Prostate gland (tissue), 2 donors: ENCODE measurements at regions not wholly inside any gene's neighbourhood (a gene's known extent, or its start where the extent isn't known, plus 50 kb on each side); places are given as distances from the start of the nearest gene placed in this dataset.

Experiments used
- DNase-seq: peaks from one replicate; pipeline ENCODE4 v3.0.0-alpha.2; 2019; ENCODE audit warnings: low spot score
- H3K27ac ChIP-seq, 2 donors: fragments of 200-600 bp; sonication (generic); 2 replicates each; pipeline ENCODE4 v1.5.1; 2017 to 2019
- H3K27me3 ChIP-seq: fragments of 200-600 bp; sonication (generic); replicated peaks from 2 replicates; pipeline ENCODE4 v1.5.1; 2019; ENCODE audit not compliant: insufficient read depth
- H3K36me3 ChIP-seq, 2 donors: fragments of 200-600 bp; sonication (generic); 1 replicate in 1 of 2; 2 replicates in 1 of 2; pipeline versions ENCODE4 v1.5.1 to v1.8.1; 2017 to 2019
- H3K4me1 ChIP-seq: fragments of 200-600 bp; sonication (generic); replicated peaks from 2 replicates; pipeline ENCODE4 v1.5.1; 2019
- H3K4me3 ChIP-seq, 2 donors: fragments of 200-600 bp; sonication (generic); 2 replicates each; pipeline ENCODE4 v1.5.1; 2017 to 2019
- H3K9me3 ChIP-seq: fragments of 200-600 bp; sonication (generic); 2 replicates; pipeline ENCODE4 v1.5.1; 2017
- POLR2A ChIP-seq: fragments of 450-650 bp; IDR thresholded peaks from one replicate; pipeline ENCODE4 v1.6.1; 2016; ENCODE audit warnings: antibody characterized with exemption, mild to moderate bottlenecking
- POLR2AphosphoS5 ChIP-seq: sonication (generic); formaldehyde crosslinking; IDR thresholded peaks from one replicate; pipeline ENCODE4 v1.6.1; 2017; ENCODE audit warnings: antibody characterized with exemption
- WGBS: methylation state at CpG from one replicate; pipeline ENCODE4 v1.1.5; 2018; 5-methylcytosine and 5-hydroxymethylcytosine counted together
- intact Hi-C: fragments of 100-400 bp; cut with DNase I; formaldehyde crosslinking; loops from one replicate; pipeline ENCODE4 v1.14.2; 2022
- TF ChIP-seq, protein P1 (sequence below), 4 experiments: fragments of 200-600 bp in 2 of 4; fragments of 450-650 bp in 2 of 4; sonication (generic) in 2 of 4; IDR thresholded peaks; 1 replicate in 3 of 4; 2 replicates in 1 of 4; pipeline ENCODE4 v1.5.1; 2016 to 2019; ENCODE audit warnings: antibody characterized with exemption in 4 of 4, mild to moderate bottlenecking in 2 of 4, moderate library complexity in 2 of 4

DNA sequence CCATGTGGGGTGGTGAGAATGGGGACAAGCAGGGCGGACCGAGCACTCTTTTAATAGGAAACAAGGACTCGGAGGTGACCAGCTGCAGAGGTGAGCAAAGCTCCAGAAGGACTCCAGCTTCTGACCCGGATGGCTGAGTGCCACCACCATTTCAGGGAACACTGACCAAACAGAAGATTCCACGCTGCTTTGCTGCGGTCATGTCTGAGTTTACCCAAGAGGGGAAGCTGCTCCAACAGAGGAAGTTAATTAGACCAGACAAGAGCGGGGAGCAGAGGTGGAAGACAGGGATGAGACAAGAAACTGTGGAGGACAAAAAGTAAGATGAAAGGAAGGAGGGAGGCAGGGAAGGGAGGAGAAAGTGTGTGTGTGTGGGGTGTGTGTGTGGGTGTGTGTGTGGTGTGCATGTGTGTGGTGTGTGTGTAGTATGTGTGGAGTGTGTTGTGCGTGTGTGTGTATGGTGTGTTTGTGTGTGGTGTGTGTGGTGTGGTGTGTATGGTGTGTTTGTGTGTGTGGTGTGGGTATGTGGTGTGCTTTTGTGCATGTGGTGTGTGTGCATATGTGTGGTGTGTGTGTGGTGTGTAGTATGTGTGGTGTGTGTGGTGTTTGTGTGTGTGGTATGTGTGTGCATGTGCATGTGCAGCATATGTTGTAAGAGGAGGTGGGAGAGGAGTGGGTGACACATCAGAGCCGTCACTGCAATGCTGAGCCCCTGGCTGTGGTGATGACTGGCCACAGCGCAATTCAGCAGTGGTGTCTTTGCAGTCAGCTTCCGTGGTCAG lies 82.2 kb upstream of the AKIP1 start:
- DNase-seq, result no peak
- Histone ChIP-seq H3K36me3 (no peaks in the 10 kb centered on the region), H3K9me3 (no peaks in the 10 kb centered on the region), H3K27ac (no peak overlapping the region), H3K27me3 (no peaks in the 10 kb centered on the region), H3K4me3 (no peak overlapping the region), H3K4me1 (no peaks in the 10 kb centered on the region)
- TF ChIP-seq POLR2A (no peak), POLR2AphosphoS5 (no peak)
- TF ChIP-seq, protein P1, sequence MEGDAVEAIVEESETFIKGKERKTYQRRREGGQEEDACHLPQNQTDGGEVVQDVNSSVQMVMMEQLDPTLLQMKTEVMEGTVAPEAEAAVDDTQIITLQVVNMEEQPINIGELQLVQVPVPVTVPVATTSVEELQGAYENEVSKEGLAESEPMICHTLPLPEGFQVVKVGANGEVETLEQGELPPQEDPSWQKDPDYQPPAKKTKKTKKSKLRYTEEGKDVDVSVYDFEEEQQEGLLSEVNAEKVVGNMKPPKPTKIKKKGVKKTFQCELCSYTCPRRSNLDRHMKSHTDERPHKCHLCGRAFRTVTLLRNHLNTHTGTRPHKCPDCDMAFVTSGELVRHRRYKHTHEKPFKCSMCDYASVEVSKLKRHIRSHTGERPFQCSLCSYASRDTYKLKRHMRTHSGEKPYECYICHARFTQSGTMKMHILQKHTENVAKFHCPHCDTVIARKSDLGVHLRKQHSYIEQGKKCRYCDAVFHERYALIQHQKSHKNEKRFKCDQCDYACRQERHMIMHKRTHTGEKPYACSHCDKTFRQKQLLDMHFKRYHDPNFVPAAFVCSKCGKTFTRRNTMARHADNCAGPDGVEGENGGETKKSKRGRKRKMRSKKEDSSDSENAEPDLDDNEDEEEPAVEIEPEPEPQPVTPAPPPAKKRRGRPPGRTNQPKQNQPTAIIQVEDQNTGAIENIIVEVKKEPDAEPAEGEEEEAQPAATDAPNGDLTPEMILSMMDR (IDR thresholded peaks at IDR 0.05), result no peak
- intact Hi-C loops, result loop anchor here (5.0 kb wide), 1 partner anchor 129 kb away; no protein-coding TSS in a partner anchor
- 88% methylated on average over 11 of the region's 11 CpGs for WGBS

DNA sequence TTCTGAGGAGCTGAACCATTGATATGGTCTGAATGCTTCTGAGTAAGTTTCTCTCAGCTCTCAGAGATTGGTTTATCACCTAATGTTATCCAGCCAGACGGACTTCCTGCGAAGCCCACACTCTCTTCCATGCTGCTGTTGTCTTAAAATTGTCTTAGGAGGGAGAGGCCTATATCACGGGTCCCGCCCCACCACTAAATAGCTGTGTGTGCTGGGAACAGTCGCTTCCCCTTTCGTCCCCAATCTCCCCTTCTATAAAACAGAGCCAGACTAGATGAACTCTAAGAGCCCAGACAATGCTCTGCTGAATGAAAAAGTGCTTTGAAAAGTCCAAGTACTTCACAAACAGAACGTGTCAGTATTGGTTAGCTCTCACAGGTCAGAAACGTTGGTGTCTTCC lies 81.4 kb upstream of the AKIP1 start:
- H3K36me3 ChIP-seq, result no peaks in the 10 kb centered on the region
- H3K4me1 ChIP-seq, result no peaks in the 10 kb centered on the region
- WGBS, result 85% methylated on average over 8 of the region's 8 CpGs
- H3K4me3 ChIP-seq, result no peak overlapping the region
- intact Hi-C loops, result loop anchor here (5.0 kb wide), 1 partner anchor 128 kb away; no protein-coding TSS in a partner anchor
- TF ChIP-seq, protein P1 (IDR thresholded peaks at IDR 0.05), result no peak
- DNase-seq, result no peak
- H3K27me3 ChIP-seq, result no peaks in the 10 kb centered on the region
- no peak overlapping the region for H3K27ac ChIP-seq
- H3K9me3 ChIP-seq, result no peaks in the 10 kb centered on the region

DNA sequence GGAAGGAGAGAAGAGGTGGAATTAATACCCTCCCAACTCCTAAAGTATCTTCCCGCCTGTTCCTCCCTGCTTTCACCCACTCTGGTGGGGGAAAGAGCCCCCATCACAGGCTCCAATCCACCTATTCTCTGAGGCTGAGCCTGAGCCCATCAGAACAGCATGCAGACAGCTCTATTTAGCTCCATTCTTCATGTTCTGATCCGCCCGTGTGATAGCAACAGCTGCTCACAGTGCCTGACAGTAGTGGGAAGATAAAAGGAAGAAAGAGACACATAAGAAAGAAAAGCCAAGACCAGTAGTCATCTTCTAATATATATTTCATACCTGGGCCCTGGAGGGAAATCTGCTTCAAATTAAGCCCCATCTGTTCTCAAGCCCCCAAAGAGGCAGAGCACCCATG lies 80.3 kb upstream of the AKIP1 start:
- H3K27me3 ChIP-seq, result no peaks in the 10 kb centered on the region
- TF ChIP-seq POLR2AphosphoS5, result no peak
- no peak for TF ChIP-seq POLR2A
- no peaks in the 10 kb centered on the region for H3K36me3 ChIP-seq
- no peaks in the 10 kb centered on the region for H3K9me3 ChIP-seq
- H3K4me1 ChIP-seq, result no peaks in the 10 kb centered on the region
- 79% methylated on average over 3 of the region's 3 CpGs for WGBS
- no peak overlapping the region for H3K27ac ChIP-seq
- intact Hi-C loops, result no loop called here
- no peak overlapping the region for H3K4me3 ChIP-seq
- DNase-seq, result no peak

DNA sequence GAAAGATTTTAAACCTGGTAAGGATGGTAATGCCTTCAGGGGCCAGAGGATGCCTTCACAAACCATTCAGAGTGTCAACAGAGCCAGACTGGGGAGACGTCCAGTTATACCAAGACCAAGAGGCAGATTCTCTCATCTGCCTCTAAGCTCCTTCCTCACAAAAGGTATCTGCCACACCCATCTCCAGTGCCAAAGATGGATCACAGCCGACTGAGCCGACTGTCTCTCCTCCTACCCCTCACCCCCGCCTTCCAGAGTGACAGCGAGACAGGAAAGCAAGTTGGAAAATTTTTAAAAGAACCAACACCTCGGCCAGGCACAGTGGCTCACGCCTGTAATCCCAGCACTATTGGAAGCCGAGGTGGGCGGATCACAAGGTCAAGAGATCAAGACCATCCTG lies 79.1 kb upstream of the AKIP1 start:
- H3K4me1 ChIP-seq, result no peaks in the 10 kb centered on the region
- H3K9me3 ChIP-seq, result no peaks in the 10 kb centered on the region
- H3K27ac ChIP-seq, result no peak overlapping the region
- H3K27me3 ChIP-seq, result no peaks in the 10 kb centered on the region
- 76% methylated on average over 9 of the region's 9 CpGs for WGBS
- no peak for DNase-seq
- no peak for TF ChIP-seq POLR2AphosphoS5
- TF ChIP-seq POLR2A, result no peak
- TF ChIP-seq, protein P1 (IDR thresholded peaks at IDR 0.05), result no peak
- no peak overlapping the region for H3K4me3 ChIP-seq
- H3K36me3 ChIP-seq, result no peaks in the 10 kb centered on the region
- intact Hi-C loops, result no loop called here

DNA sequence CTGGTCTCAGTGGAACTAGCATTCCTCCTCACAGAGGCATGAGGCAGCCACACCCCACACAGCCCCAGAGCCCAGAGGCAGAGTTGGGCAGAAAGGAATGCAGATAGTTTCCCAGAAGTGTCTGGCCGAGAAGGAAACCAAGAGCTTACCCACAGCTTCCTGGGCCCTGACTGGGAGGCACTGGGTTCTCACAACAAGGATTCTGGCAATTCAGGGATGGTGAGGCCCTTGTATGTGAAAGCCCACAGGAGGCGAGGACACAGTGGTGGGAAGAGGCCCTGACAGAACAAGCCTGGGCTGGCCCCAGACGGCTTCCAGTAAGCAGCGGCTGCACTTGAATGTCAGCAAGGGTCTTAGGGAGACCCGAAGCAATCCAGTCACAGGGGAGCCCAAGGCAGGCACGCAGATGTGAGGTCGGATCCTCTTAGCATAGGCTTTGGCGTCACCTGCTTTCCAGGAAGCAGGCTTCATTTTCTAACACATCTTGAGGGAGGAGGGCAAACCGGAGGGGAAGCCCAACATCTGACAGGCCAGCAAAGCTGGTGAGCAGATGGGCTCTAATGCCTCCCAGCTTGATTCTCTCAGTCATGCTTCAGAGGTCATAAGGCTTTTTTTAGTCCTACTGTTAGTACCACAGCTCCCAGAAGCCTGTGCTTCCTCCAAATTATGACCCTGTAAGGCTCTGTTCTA lies 78.3 kb upstream of the AKIP1 start:
- Histone ChIP-seq H3K4me1 (no peaks in the 10 kb centered on the region), H3K27ac (peak overlapping the region; percentile 46 to 50), H3K4me3 (no peak overlapping the region), H3K9me3 (no peaks in the 10 kb centered on the region), H3K27me3 (no peaks in the 10 kb centered on the region), H3K36me3 (no peaks in the 10 kb centered on the region)
- 30% methylated on average over 9 of the region's 9 CpGs for WGBS
- peak; percentile 21 for TF ChIP-seq POLR2AphosphoS5
- TF ChIP-seq, protein P1 (IDR thresholded peaks at IDR 0.05), result no peak
- no peak for TF ChIP-seq POLR2A
- intact Hi-C loops, result no loop called here
- no peak for DNase-seq
